ENCODE measurements at regions not wholly inside any gene's neighbourhood (a gene's known extent, or its start where the extent isn't known, plus 50 kb on each side); places are given as distances from the start of the nearest gene placed in this dataset.
"Not testable (repeated sequence)": the region's sequence is repeated elsewhere in the genome, so short reads cannot be mapped to it uniquely, and the experiment has no call there.

DNA sequence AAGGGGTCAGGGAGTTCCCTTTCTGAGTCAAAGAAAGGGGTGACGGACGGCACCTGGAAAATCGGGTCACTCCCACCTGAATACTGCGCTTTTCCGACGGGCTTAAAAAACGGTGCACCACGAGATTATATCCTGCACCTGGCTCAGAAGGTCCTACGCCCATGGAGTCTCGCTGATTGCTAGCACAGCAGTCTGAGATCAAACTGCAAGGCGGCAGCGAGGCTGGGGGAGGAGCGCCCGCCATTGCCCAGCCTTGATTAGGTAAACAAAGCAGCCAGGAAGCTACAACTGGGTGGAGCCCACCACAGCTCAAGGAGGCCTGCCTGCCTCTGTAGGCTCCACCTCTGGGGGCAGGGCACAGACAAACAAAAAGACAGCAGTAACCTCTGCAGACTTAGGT is 65.8 kb downstream of the FEZF1 start (continued):
- not testable (repeated sequence) for TF ChIP-seq SOX13, FOXA1 (IDR thresholded peaks at IDR 0.05)
- 0 out of 4 replicates have a peak, but pooled peaks of 1 of the 2 experiments have one; percentile 16 for TF ChIP-seq SOX13 (CRISPR knock-in tag; conservative IDR thresholded peaks at IDR 0.05 in 1 of 2, IDR thresholded peaks at IDR 0.05 in 1 of 2)
- peak; percentile 43; the same call in 1 of the 2 replicates for TF ChIP-seq POLR2G (IDR thresholded peaks at IDR 0.05; ENCODE audit: low read depth, low read length)
- TF ChIP-seq, protein P1, sequence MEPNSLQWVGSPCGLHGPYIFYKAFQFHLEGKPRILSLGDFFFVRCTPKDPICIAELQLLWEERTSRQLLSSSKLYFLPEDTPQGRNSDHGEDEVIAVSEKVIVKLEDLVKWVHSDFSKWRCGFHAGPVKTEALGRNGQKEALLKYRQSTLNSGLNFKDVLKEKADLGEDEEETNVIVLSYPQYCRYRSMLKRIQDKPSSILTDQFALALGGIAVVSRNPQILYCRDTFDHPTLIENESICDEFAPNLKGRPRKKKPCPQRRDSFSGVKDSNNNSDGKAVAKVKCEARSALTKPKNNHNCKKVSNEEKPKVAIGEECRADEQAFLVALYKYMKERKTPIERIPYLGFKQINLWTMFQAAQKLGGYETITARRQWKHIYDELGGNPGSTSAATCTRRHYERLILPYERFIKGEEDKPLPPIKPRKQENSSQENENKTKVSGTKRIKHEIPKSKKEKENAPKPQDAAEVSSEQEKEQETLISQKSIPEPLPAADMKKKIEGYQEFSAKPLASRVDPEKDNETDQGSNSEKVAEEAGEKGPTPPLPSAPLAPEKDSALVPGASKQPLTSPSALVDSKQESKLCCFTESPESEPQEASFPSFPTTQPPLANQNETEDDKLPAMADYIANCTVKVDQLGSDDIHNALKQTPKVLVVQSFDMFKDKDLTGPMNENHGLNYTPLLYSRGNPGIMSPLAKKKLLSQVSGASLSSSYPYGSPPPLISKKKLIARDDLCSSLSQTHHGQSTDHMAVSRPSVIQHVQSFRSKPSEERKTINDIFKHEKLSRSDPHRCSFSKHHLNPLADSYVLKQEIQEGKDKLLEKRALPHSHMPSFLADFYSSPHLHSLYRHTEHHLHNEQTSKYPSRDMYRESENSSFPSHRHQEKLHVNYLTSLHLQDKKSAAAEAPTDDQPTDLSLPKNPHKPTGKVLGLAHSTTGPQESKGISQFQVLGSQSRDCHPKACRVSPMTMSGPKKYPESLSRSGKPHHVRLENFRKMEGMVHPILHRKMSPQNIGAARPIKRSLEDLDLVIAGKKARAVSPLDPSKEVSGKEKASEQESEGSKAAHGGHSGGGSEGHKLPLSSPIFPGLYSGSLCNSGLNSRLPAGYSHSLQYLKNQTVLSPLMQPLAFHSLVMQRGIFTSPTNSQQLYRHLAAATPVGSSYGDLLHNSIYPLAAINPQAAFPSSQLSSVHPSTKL (CRISPR knock-in tag; IDR thresholded peaks at IDR 0.05) = peak; percentile 54; the same call in 1 of the 2 replicates
- TF ChIP-seq HOXA3 (CRISPR knock-in tag; IDR thresholded peaks at IDR 0.05) = peak; percentile 32; the same call in 1 of the 2 replicates
- peak; percentile 51; the same call in 1 of the 2 replicates for TF ChIP-seq GFI1 (CRISPR knock-in tag; IDR thresholded peaks at IDR 0.05; ENCODE audit: borderline replicate concordance)
- peak; percentile 31; the same call in 1 of the 2 replicates for TF ChIP-seq SALL1 (CRISPR knock-in tag; IDR thresholded peaks at IDR 0.05)
- TF ChIP-seq, protein P2, sequence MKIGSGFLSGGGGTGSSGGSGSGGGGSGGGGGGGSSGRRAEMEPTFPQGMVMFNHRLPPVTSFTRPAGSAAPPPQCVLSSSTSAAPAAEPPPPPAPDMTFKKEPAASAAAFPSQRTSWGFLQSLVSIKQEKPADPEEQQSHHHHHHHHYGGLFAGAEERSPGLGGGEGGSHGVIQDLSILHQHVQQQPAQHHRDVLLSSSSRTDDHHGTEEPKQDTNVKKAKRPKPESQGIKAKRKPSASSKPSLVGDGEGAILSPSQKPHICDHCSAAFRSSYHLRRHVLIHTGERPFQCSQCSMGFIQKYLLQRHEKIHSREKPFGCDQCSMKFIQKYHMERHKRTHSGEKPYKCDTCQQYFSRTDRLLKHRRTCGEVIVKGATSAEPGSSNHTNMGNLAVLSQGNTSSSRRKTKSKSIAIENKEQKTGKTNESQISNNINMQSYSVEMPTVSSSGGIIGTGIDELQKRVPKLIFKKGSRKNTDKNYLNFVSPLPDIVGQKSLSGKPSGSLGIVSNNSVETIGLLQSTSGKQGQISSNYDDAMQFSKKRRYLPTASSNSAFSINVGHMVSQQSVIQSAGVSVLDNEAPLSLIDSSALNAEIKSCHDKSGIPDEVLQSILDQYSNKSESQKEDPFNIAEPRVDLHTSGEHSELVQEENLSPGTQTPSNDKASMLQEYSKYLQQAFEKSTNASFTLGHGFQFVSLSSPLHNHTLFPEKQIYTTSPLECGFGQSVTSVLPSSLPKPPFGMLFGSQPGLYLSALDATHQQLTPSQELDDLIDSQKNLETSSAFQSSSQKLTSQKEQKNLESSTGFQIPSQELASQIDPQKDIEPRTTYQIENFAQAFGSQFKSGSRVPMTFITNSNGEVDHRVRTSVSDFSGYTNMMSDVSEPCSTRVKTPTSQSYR (CRISPR knock-in tag; IDR thresholded peaks at IDR 0.05; ENCODE audit: borderline replicate concordance) = peak; percentile 44; the same call in 1 of the 2 replicates
- peak; percentile 52; the same call in 1 of the 2 replicates for TF ChIP-seq TAF1 (CRISPR knock-in tag; IDR thresholded peaks at IDR 0.05)
- TF ChIP-seq SP5 (CRISPR knock-in tag; IDR thresholded peaks at IDR 0.05; ENCODE audit: borderline replicate concordance, low read depth) = peak; percentile 68; the same call in 1 of the 2 replicates
- peak; percentile 32; the same call in 1 of the 2 replicates for TF ChIP-seq SAP130 (CRISPR knock-in tag; IDR thresholded peaks at IDR 0.05; ENCODE audit: low read depth)
- TF ChIP-seq KDM2A (CRISPR knock-in tag; IDR thresholded peaks at IDR 0.05; ENCODE audit: borderline replicate concordance, low read depth) = peak; percentile 26; the same call in 1 of the 2 replicates
- TF ChIP-seq ZNF777 (CRISPR knock-in tag; IDR thresholded peaks at IDR 0.05) = peak; percentile 68; the same call in 1 of the 2 replicates
- peak; percentile 52 for TF ChIP-seq FOXA3 (CRISPR knock-in tag; IDR thresholded peaks at IDR 0.05)
- TF ChIP-seq POLR2A (IDR thresholded peaks at IDR 0.05; ENCODE audit: insufficient read depth in 1 of 2, low read depth in 2 of 2, low read length in 2 of 2) = peak in 1 of 2 experiments; percentile 36; a peak in 1 of 4 replicates
- TF ChIP-seq FOXA1 (CRISPR knock-in tag; IDR thresholded peaks at IDR 0.05) = peak; percentile 80

DNA sequence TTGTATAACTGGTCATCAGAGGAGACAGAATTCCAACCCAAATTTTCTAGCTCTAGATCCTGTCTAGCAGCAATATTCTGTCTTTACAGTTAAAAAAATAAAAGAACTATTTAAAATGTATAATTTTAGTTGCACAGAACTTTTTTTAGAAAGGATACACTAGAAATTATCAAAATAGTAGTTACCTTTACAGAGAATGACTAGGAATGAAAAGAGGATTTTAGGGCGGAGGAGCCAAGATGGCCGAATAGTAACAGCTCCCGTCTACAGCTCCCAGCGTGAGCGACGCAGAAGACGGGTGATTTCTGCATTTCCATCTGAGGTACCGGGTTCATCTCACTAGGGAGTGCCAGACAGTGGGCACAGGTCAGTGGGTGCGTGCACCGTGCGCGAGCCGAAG is 66.3 kb downstream of the FEZF1 start:
- POLR2A ChIA-PET = interaction anchor here (1.3 kb wide), 1 partner anchor 13 kb away, joined by 3 read pairs; no protein-coding TSS in a partner anchor
- Histone ChIP-seq H3K9ac (ENCODE audit: insufficient read depth, low read depth, low read length) (peak overlapping the region; percentile 62), H3K27ac (ENCODE audit: extremely low read length, insufficient read depth, low read length) (peak overlapping the region; percentile 52), H3K4me3 (replicated peaks in 1 of 3; ENCODE audit: insufficient read depth in 1 of 3, low read depth in 2 of 3, low read length in 3 of 3) (peak overlapping the region; percentile 57 to 66 (median 57)), H3K4me2 (ENCODE audit: low read depth, low read length) (peak overlapping the region; percentile 55)
- H3K36me3 ChIP-seq (replicated peaks in 1 of 2; ENCODE audit: control insufficient read depth in 1 of 2, insufficient read depth in 2 of 2, low read length in 2 of 2); H2AFZ ChIP-seq (ENCODE audit: low read length); H3K79me2 ChIP-seq (ENCODE audit: insufficient read depth, low read length); H3K4me1 ChIP-seq (ENCODE audit: insufficient read depth, low read length); in situ Hi-C loops (cut with HindIII; ENCODE audit: extremely low pct_ligation_motif_present, low pct_unique_long_range_greater_than_20kb); intact Hi-C loops (cut with micrococcal nuclease; ENCODE audit: unreplicated experiment); H3K9me3 ChIP-seq (ENCODE audit: low read length); DNase-seq (ENCODE audit: low spot score); ATAC-seq; H3K27me3 ChIP-seq (ENCODE audit: control insufficient read depth in 1 of 2, insufficient read depth in 2 of 2, low read length in 2 of 2); H4K20me1 ChIP-seq (ENCODE audit: insufficient read depth, low read length); CTCF ChIA-PET (ENCODE audit: low intra/inter-chr PET ratio, low total read pairs); FAIRE-seq: not testable (repeated sequence)
- TSS peak; percentile 77 for BruUV-seq (replicated peaks)
- WGBS (ENCODE audit: low lambda C conversion rate) = 34% methylated on average over 7 of the region's 13 CpGs
